ENCODE measurements at regions not wholly inside any gene's neighbourhood (a gene's known extent, or its start where the extent isn't known, plus 50 kb on each side); places are given as distances from the start of the nearest gene placed in this dataset.
A peak's percentile ranks its signal among the peaks of the same experiment; 100 is the strongest.

GRCh38 chr1:65066766-65067490 is 81.1 kb upstream of the AK4 start:
- intact Hi-C loops (cut with micrococcal nuclease) = loop anchor here (5.0 to 10.0 kb wide), 2 partner anchors 355 to 1178 kb away; partner anchors contain the start of genes LEPR and LEPROT
- peak overlapping the region; percentile 96 for H2AFZ ChIP-seq (ENCODE audit: low read length)
- H4K20me1 ChIP-seq (ENCODE audit: low read length) = no peaks in the 10 kb centered on the region
- no peak overlapping the region for H3K27ac ChIP-seq (ENCODE audit: low read length)
- POLR2A ChIA-PET (ENCODE audit: unreplicated experiment) = no interaction called here
- H3K4me2 ChIP-seq (ENCODE audit: low read length) = peak overlapping the region; percentile 91
- H3K9me3 ChIP-seq (ENCODE audit: low read length) = no peaks in the 10 kb centered on the region
- H3K79me2 ChIP-seq (ENCODE audit: low read length) = no peaks in the 10 kb centered on the region
- H3K9me2 ChIP-seq (replicated peaks; ENCODE audit: low read length) = no peaks in the 10 kb centered on the region
- no peaks in the 10 kb centered on the region for H3F3A ChIP-seq (ENCODE audit: low read length, unreplicated experiment)
- ATAC-seq (peak; percentile 55), DNase-seq (peak; percentile 61)
- CTCF ChIA-PET = no interaction called here
- peak overlapping the region; percentile 88 for H3K4me3 ChIP-seq (ENCODE audit: low read length)
- no peaks in the 10 kb centered on the region for H3K36me3 ChIP-seq (ENCODE audit: low read depth, low read length)
- no TSS peak for BruUV-seq (replicated peaks)
- peaks cover 8% of the 10 kb centered on the region; the same call in 1 of the 2 replicates for H3K4me1 ChIP-seq (ENCODE audit: insufficient read depth, low read length)
- H3K27me3 ChIP-seq (ENCODE audit: low read length) = no peaks in the 10 kb centered on the region
- H3K9ac ChIP-seq (ENCODE audit: low read length) = peak overlapping the region; percentile 38
- TF ChIP-seq EZH2 (IDR thresholded peaks at IDR 0.05; ENCODE audit: low read length, unreplicated experiment) = no peak
- no peak for TF ChIP-seq EZH2phosphoT487 (IDR thresholded peaks at IDR 0.05; ENCODE audit: borderline replicate concordance, low read length)
- TF ChIP-seq CTCF (conservative IDR thresholded peaks at IDR 0.05; ENCODE audit: low read depth, low read length) = no peak

GRCh38 chr1:65067491-65068201 is 80.4 kb upstream of the AK4 start:
- Histone ChIP-seq H3K9me2 (replicated peaks; ENCODE audit: low read length) (no peaks in the 10 kb centered on the region), H4K20me1 (ENCODE audit: low read length) (no peaks in the 10 kb centered on the region), H2AFZ (ENCODE audit: low read length) (peak overlapping the region; percentile 84), H3K36me3 (ENCODE audit: low read depth, low read length) (no peaks in the 10 kb centered on the region), H3K27me3 (ENCODE audit: low read length) (no peaks in the 10 kb centered on the region), H3K4me1 (ENCODE audit: insufficient read depth, low read length) (peaks cover 8% of the 10 kb centered on the region; the same call in 1 of the 2 replicates), H3F3A (ENCODE audit: low read length, unreplicated experiment) (no peaks in the 10 kb centered on the region), H3K4me3 (ENCODE audit: low read length) (peak overlapping the region; percentile 79), H3K4me2 (ENCODE audit: low read length) (peak overlapping the region; percentile 96), H3K27ac (ENCODE audit: low read length) (no peak overlapping the region), H3K9me3 (ENCODE audit: low read length) (no peaks in the 10 kb centered on the region), H3K79me2 (ENCODE audit: low read length) (no peaks in the 10 kb centered on the region), H3K9ac (ENCODE audit: low read length) (peak overlapping the region; percentile 67)
- intact Hi-C loops (cut with micrococcal nuclease) = loop anchor here (2.0 to 10.0 kb wide), 3 partner anchors 81 to 1177 kb away; partner anchors contain the start of genes AK4, LEPR and LEPROT
- ATAC-seq (peak; percentile 34), DNase-seq (peak; percentile 50)
- TF ChIP-seq EZH2phosphoT487 (IDR thresholded peaks at IDR 0.05; ENCODE audit: borderline replicate concordance, low read length) = no peak
- TF ChIP-seq EZH2 (IDR thresholded peaks at IDR 0.05; ENCODE audit: low read length, unreplicated experiment) = no peak
- no peak for TF ChIP-seq CTCF (conservative IDR thresholded peaks at IDR 0.05; ENCODE audit: low read depth, low read length)
- ChIA-PET CTCF (no interaction called here), POLR2A (ENCODE audit: unreplicated experiment) (no interaction called here)
- BruUV-seq (replicated peaks) = TSS peak; percentile 79

Measured in PC-3 (cell line).